ENCODE measurements at regions not wholly inside any gene's neighbourhood (a gene's known extent, or its start where the extent isn't known, plus 50 kb on each side); places are given as distances from the start of the nearest gene placed in this dataset.
"Not testable (repeated sequence)": the region's sequence is repeated elsewhere in the genome, so short reads cannot be mapped to it uniquely, and the experiment has no call there.

- H3K27me3 Mint-ChIP-seq (ENCODE audit: low read depth); H3K4me1 Mint-ChIP-seq (ENCODE audit: low read depth); H3K4me3 Mint-ChIP-seq; DNase-seq; H3K36me3 Mint-ChIP-seq (ENCODE audit: low read depth); ATAC-seq; H3K27ac Mint-ChIP-seq; POLR2A ChIA-PET; H3K9me3 Mint-ChIP-seq (ENCODE audit: insufficient read depth): not testable (repeated sequence)
- CTCF ChIA-PET, result interaction anchor here (1.0 kb wide), 1 partner anchor 139 kb away, joined by 3 read pairs; no protein-coding TSS in a partner anchor
These were observed 87.4 kb upstream of the CYRIA start for GRCh38 chr2:16753025-16753424.

- ATAC-seq; H3K27ac Mint-ChIP-seq; H3K9me3 Mint-ChIP-seq (ENCODE audit: insufficient read depth); CTCF ChIA-PET; H3K4me1 Mint-ChIP-seq (ENCODE audit: low read depth); H3K4me3 Mint-ChIP-seq; POLR2A ChIA-PET; DNase-seq; H3K27me3 Mint-ChIP-seq (ENCODE audit: low read depth); H3K36me3 Mint-ChIP-seq (ENCODE audit: low read depth): not testable (repeated sequence)
These were observed 85.2 kb upstream of the CYRIA start for GRCh38 chr2:16750925-16751214.

GRCh38 chr2:16750175-16750924 is 84.7 kb upstream of the CYRIA start:
- POLR2A ChIA-PET, result no interaction called here
- no peaks in the 10 kb centered on the region for H3K36me3 Mint-ChIP-seq (ENCODE audit: low read depth)
- DNase-seq, result no peak
- H3K27me3 Mint-ChIP-seq (ENCODE audit: low read depth), result no peaks in the 10 kb centered on the region
- CTCF ChIA-PET, result no interaction called here
- ATAC-seq, result no peak
- no peaks in the 10 kb centered on the region for H3K4me1 Mint-ChIP-seq (ENCODE audit: low read depth)
- H3K27ac Mint-ChIP-seq, result no peak overlapping the region
- H3K4me3 Mint-ChIP-seq, result no peak overlapping the region
- H3K9me3 Mint-ChIP-seq (ENCODE audit: insufficient read depth), result no peaks in the 10 kb centered on the region

- ATAC-seq; POLR2A ChIA-PET; H3K36me3 Mint-ChIP-seq (ENCODE audit: low read depth); DNase-seq; H3K4me1 Mint-ChIP-seq (ENCODE audit: low read depth); H3K27ac Mint-ChIP-seq; H3K4me3 Mint-ChIP-seq; H3K9me3 Mint-ChIP-seq (ENCODE audit: insufficient read depth); H3K27me3 Mint-ChIP-seq (ENCODE audit: low read depth): not testable (repeated sequence)
- CTCF ChIA-PET, result interaction anchor here (0.9 kb wide), 1 partner anchor 8 kb away, joined by 3 read pairs; no protein-coding TSS in a partner anchor
These were observed 83.1 kb upstream of the CYRIA start for GRCh38 chr2:16748511-16749266.

GRCh38 chr2:16747689-16748088 is 82.1 kb upstream of the CYRIA start:
- no peaks in the 10 kb centered on the region for H3K27me3 Mint-ChIP-seq (ENCODE audit: low read depth)
- ATAC-seq (no peak), DNase-seq (no peak)
- H3K36me3 Mint-ChIP-seq (ENCODE audit: low read depth), result no peaks in the 10 kb centered on the region
- ChIA-PET POLR2A (no interaction called here), CTCF (no interaction called here)
- no peaks in the 10 kb centered on the region for H3K4me1 Mint-ChIP-seq (ENCODE audit: low read depth)
- H3K27ac Mint-ChIP-seq, result no peak overlapping the region
- no peak overlapping the region for H3K4me3 Mint-ChIP-seq
- H3K9me3 Mint-ChIP-seq (ENCODE audit: insufficient read depth), result no peaks in the 10 kb centered on the region

- Mint-ChIP-seq H3K36me3 (ENCODE audit: low read depth) (no peaks in the 10 kb centered on the region), H3K4me3 (no peak overlapping the region), H3K9me3 (ENCODE audit: insufficient read depth) (no peaks in the 10 kb centered on the region), H3K27ac (no peak overlapping the region), H3K27me3 (ENCODE audit: low read depth) (no peaks in the 10 kb centered on the region), H3K4me1 (ENCODE audit: low read depth) (no peaks in the 10 kb centered on the region)
- ChIA-PET CTCF (no interaction called here), POLR2A (no interaction called here)
- DNase-seq, result no peak
- ATAC-seq, result no peak
These were observed 81.6 kb upstream of the CYRIA start for GRCh38 chr2:16747257-16747656.

GRCh38 chr2:16746833-16747232 is 81.2 kb upstream of the CYRIA start:
- no peaks in the 10 kb centered on the region for H3K27me3 Mint-ChIP-seq (ENCODE audit: low read depth)
- ATAC-seq (no peak), DNase-seq (no peak)
- H3K27ac Mint-ChIP-seq, result no peak overlapping the region
- H3K4me1 Mint-ChIP-seq (ENCODE audit: low read depth), result no peaks in the 10 kb centered on the region
- H3K36me3 Mint-ChIP-seq (ENCODE audit: low read depth), result no peaks in the 10 kb centered on the region
- ChIA-PET POLR2A (no interaction called here), CTCF (no interaction called here)
- H3K9me3 Mint-ChIP-seq (ENCODE audit: insufficient read depth), result no peaks in the 10 kb centered on the region
- H3K4me3 Mint-ChIP-seq, result no peak overlapping the region

- no peak for DNase-seq
- CTCF ChIA-PET, result no interaction called here
- no peaks in the 10 kb centered on the region for H3K27me3 Mint-ChIP-seq (ENCODE audit: low read depth)
- H3K4me1 Mint-ChIP-seq (ENCODE audit: low read depth), result no peaks in the 10 kb centered on the region
- H3K4me3 Mint-ChIP-seq, result no peak overlapping the region
- H3K36me3 Mint-ChIP-seq (ENCODE audit: low read depth), result no peaks in the 10 kb centered on the region
- POLR2A ChIA-PET, result no interaction called here
- no peak for ATAC-seq
- no peaks in the 10 kb centered on the region for H3K9me3 Mint-ChIP-seq (ENCODE audit: insufficient read depth)
- H3K27ac Mint-ChIP-seq, result no peak overlapping the region
These were observed 80.7 kb upstream of the CYRIA start for GRCh38 chr2:16746329-16746728.

GRCh38 chr2:16745466-16745865 is 79.8 kb upstream of the CYRIA start:
- no peak overlapping the region for H3K27ac Mint-ChIP-seq
- H3K27me3 Mint-ChIP-seq (ENCODE audit: low read depth), result no peaks in the 10 kb centered on the region
- no peak overlapping the region for H3K4me3 Mint-ChIP-seq
- ATAC-seq (no peak), DNase-seq (no peak)
- H3K4me1 Mint-ChIP-seq (ENCODE audit: low read depth), result no peaks in the 10 kb centered on the region
- CTCF ChIA-PET, result no interaction called here
- no peaks in the 10 kb centered on the region for H3K9me3 Mint-ChIP-seq (ENCODE audit: insufficient read depth)
- H3K36me3 Mint-ChIP-seq (ENCODE audit: low read depth), result no peaks in the 10 kb centered on the region
- POLR2A ChIA-PET, result no interaction called here

GRCh38 chr2:16744521-16744920 is 78.9 kb upstream of the CYRIA start:
- H3K9me3 Mint-ChIP-seq (ENCODE audit: insufficient read depth), result no peaks in the 10 kb centered on the region
- H3K4me1 Mint-ChIP-seq (ENCODE audit: low read depth), result no peaks in the 10 kb centered on the region
- no peak overlapping the region for H3K4me3 Mint-ChIP-seq
- ChIA-PET POLR2A (no interaction called here), CTCF (no interaction called here)
- ATAC-seq (no peak), DNase-seq (no peak)
- no peak overlapping the region for H3K27ac Mint-ChIP-seq
- H3K36me3 Mint-ChIP-seq (ENCODE audit: low read depth), result no peaks in the 10 kb centered on the region
- no peaks in the 10 kb centered on the region for H3K27me3 Mint-ChIP-seq (ENCODE audit: low read depth)

GRCh38 chr2:16742026-16742425 is 76.4 kb upstream of the CYRIA start:
- Mint-ChIP-seq H3K27me3 (ENCODE audit: low read depth) (no peaks in the 10 kb centered on the region), H3K9me3 (ENCODE audit: insufficient read depth) (no peaks in the 10 kb centered on the region), H3K4me1 (ENCODE audit: low read depth) (no peaks in the 10 kb centered on the region), H3K36me3 (ENCODE audit: low read depth) (no peaks in the 10 kb centered on the region), H3K4me3 (no peak overlapping the region), H3K27ac (no peak overlapping the region)
- CTCF ChIA-PET, result no interaction called here
- DNase-seq (no peak), ATAC-seq (no peak)
- POLR2A ChIA-PET, result no interaction called here

- no peak overlapping the region for H3K4me3 Mint-ChIP-seq
- no peaks in the 10 kb centered on the region for H3K27me3 Mint-ChIP-seq (ENCODE audit: low read depth)
- POLR2A ChIA-PET, result no interaction called here
- no peaks in the 10 kb centered on the region for H3K9me3 Mint-ChIP-seq (ENCODE audit: insufficient read depth)
- CTCF ChIA-PET, result no interaction called here
- DNase-seq (no peak), ATAC-seq (no peak)
- H3K4me1 Mint-ChIP-seq (ENCODE audit: low read depth), result no peaks in the 10 kb centered on the region
- H3K27ac Mint-ChIP-seq, result no peak overlapping the region
- H3K36me3 Mint-ChIP-seq (ENCODE audit: low read depth), result no peaks in the 10 kb centered on the region
These were observed 75.9 kb upstream of the CYRIA start for GRCh38 chr2:16741498-16741897.
